Inferior parietal cortex (tissue), 1 donor: ENCODE measurements at regions not wholly inside any gene's neighbourhood (a gene's known extent, or its start where the extent isn't known, plus 50 kb on each side); places are given as distances from the start of the nearest gene placed in this dataset.

Experiments
- DNase-seq: peaks from one replicate; pipeline ENCODE4 v3.0.0-alpha.2; 2016; ENCODE audit errors: extremely low spot score

DNA sequence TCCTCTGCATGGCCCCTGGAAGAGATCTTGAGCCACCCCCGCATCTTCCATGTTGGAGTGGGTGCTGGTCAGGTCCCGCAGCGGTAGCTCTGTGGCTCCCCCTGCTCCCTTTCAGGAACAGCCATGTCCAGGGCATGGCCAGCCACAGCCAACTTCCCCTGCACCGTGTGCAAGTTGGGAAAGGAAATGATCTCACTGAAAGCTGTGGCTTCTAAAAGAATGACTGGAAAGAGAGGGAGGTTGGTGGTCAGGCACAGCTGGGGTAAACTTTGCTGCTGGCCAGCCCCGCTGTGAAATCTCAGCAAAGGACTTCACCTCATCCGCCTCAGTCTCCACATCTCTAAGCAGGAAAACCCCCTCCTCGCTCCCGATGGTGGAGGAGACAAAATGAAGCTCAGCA is 153.6 kb upstream of the CST7 start:
- no peak for DNase-seq

- DNase-seq = no peak
These were observed 152.8 kb upstream of the CST7 start for GRCh38 chr20:24796236-24796635.

- DNase-seq = no peak
These were observed 152.0 kb upstream of the CST7 start for GRCh38 chr20:24797113-24797512.

- DNase-seq = no peak
These were observed 151.1 kb upstream of the CST7 start for GRCh38 chr20:24797745-24798655.

GRCh38 chr20:24798930-24799705 is 150.0 kb upstream of the CST7 start:
- no peak for DNase-seq

- no peak for DNase-seq
These were observed 149.0 kb upstream of the CST7 start for GRCh38 chr20:24799971-24800580.

DNA sequence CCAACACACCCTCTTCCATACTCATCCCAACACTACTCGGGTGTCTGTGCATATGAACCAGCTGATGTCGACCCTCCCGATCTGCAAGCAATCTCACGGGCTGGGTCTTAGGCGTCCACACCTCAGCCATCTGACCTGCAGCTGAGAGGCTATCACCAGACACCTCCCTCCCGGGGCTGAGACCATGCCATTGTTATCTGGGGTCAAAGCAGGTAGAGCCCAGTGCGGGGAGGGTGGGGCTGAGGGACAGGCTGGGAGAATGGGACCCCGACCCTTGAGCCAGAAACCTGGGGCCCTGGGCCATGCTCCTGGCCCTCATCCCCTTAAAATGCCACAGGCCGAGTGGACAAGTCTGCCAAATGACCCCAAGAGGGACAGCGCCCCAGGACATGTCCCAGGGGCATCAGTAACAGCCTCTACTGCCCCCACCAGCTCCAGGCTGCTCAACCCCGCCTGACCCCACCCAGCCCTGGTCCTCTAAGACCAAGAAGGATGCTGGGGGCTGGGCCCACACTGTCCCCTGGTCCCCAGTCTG is 146.7 kb upstream of the CST7 start:
- no peak for DNase-seq

DNA sequence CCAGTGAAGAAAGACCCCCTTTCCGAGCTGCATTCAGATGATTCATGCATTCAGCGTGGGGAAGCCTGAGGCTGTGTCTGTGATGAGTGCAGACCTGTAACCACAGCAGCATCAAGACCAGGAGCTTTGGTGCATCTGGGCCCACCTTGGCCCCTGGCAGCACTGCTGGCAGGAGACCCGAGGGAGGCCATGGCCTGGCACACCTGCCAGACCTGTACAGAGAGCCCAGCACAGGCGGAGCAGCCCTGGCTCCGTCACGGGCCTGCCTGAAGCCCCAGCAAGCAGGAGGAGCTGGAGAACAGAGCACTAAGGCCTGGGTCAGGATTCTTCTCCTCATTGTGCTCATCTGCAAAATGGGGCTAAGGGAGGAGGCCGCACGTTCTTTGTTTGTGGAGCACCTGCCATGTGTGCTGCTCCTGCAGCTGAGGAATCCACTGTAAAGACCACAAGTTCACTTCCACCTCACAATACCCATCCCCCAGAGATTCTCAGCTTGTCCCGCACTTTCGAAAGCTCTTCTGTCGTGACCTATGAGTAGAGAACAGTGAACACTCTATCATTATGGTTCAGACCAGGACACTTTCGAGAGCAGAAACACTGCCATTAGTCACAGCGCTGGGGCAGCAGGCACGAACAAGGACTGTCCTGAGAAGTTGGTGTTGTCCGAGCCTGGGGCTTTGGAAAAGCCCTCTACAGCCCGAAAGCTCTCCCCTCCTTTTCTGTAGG is 144.4 kb upstream of the CST7 start:
- DNase-seq = no peak

DNA sequence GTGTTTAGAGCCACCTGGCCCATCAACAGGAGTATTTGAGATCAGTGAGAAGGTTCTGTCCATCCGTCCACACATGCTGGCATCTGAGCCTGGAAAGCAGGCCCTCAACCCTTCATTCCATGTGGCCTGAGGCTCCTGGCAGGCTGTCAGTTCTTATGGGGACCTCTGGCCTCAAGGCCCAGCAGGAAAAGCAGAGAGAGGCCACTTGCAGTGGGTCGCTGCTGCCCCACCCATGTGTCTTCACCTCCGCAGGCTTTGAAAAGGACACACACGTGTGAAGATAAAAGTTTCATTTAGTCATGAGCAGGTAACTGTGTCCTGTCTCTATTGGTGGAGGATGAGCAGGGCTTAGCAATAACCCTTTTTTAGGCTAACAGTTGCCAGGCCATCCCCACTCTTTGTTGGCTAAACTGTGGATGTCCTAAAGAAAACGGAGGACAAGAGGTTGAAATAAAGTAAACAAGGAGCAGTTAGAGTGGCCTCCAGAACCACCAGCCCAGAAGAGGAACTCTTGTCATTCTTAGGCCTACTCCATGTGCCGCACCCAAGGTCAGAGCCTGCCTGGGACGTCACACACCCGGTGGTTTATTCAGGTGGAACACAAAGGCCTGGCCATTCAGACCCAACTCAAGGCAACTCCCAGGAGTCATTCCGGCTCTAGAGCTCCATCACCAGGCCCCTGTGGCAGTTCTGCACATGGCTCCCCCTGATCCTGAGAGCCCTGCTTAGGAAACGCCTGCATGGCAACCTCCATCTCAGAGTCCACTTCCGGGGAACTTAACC is 143.4 kb upstream of the CST7 start:
- no peak for DNase-seq

- no peak for DNase-seq
These were observed 142.1 kb upstream of the CST7 start for GRCh38 chr20:24806705-24807676.

GRCh38 chr20:24808616-24809015 is 140.5 kb upstream of the CST7 start:
- no peak for DNase-seq

- DNase-seq = no peak
These were observed 139.5 kb upstream of the CST7 start for GRCh38 chr20:24809606-24810005.

- no peak for DNase-seq
These were observed 138.2 kb upstream of the CST7 start for GRCh38 chr20:24810676-24811407.

- DNase-seq = no peak
These were observed 136.7 kb upstream of the CST7 start for GRCh38 chr20:24812373-24812772.

GRCh38 chr20:24813080-24813479 is 136.0 kb upstream of the CST7 start:
- no peak for DNase-seq

DNA sequence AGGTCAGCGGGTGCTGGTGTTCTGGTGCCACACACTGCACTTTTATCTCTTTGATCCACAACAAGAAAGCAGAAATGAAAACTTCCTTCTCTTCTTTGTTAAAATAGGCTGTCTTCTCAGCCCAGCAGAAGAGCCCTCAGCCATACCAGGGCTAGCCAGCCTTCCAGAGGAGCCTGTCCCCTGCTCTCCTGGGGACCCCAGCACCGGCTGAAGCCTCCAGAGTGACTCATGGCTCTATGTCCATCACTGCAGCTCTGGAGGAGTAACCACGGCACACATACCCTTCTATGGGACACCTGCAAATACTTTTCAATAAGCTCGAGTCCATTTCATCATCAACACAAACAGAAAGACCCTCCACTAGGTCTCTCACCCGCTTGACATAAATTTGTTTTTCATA is 135.6 kb upstream of the CST7 start:
- DNase-seq = no peak

DNA sequence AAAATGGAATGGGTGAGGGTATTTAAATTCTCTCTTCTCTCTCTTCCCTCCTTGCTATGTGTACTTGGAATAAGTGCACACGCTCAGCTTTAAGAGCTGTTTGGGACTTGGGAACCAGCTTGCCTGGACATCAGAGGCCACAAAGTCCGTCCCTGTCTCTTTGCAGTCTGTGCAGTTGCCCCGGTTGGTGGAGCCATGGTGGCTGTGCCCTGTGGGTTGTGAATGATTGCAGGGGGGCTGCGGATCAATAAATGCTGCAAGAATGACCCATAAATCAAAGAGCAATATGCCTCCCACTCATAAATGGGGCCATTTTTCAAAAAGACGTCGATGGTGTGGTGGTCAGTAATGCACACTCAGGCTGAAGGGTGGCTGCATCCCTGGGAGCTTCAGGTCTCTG is 135.1 kb upstream of the CST7 start:
- DNase-seq = no peak

DNA sequence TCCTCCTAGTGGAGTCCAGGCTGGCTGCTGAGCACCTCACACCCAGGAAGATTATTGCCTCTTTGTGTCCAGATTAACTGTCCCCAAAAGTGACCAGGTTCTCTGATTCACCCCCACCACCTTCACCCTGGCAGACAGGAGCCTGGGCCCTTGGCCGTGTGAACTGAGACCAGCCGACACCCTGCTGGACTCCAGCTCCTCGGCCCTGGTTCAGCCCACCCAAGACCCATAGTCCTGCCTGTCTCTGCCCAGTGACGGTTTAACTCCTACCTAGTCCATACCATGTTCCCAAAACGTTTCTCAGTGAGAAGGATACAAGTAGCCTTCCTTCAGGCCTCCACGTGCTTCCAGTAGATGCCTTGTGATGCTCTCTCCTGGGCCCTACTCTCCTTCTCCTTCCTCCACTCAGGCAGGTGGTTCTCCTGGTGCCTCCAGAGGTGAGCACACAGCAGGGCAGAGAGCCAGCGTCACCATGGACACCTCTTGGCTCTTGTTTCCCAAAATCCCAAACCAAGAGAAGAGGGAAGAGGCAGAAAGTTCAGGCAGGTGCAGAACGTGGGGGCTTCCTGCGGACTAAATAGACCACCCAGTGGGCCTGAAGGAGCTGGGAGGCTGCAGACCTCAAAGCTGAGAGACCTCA is 134.4 kb upstream of the CST7 start:
- no peak for DNase-seq
